HG02885 (cell line): ENCODE measurements at regions not wholly inside any gene's neighbourhood (a gene's known extent, or its start where the extent isn't known, plus 50 kb on each side); places are given as distances from the start of the nearest gene placed in this dataset.

Source experiments
- ATAC-seq: cut with Tn5 transposase; IDR thresholded peaks from one replicate; pipeline ENCODE4 v1.9.1; 2021; ENCODE audit warnings: mild to moderate bottlenecking; ENCODE audit not compliant: unreplicated experiment, poor library complexity

- ATAC-seq = no peak
Measured at GRCh38 chr20:58071991-58072390, 156.5 kb downstream of the ANKRD60 start.

- ATAC-seq = no peak
Measured at GRCh38 chr20:58071298-58071697, 157.2 kb downstream of the ANKRD60 start.

GRCh38 chr20:58070664-58071196 is 157.7 kb downstream of the ANKRD60 start:
- no peak for ATAC-seq

- no peak for ATAC-seq
Measured at GRCh38 chr20:58069796-58070663, 158.4 kb downstream of the ANKRD60 start.

DNA sequence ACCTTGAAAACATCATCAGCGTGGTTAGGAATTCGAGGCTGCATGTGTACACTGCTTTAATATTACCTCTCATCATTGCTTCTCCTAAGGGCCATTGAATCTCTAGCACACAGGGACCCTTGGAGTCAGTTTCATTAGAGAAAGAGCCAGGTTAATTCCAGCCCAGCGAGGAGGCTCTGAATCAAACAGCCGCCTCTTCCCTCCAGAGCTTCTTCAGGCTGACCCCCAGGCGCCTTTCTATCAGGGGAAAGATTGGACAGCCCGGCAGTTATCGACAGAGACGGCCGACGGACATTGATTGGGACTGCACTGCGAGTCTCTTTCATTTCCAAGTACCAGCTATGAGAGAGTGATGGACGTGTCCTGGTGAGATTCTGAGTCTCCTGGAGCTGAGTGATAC is 159.2 kb downstream of the ANKRD60 start:
- no peak for ATAC-seq

- no peak for ATAC-seq
Measured at GRCh38 chr20:58065508-58066361, 162.7 kb downstream of the ANKRD60 start.

GRCh38 chr20:58064411-58065010 is 163.9 kb downstream of the ANKRD60 start:
- no peak for ATAC-seq

DNA sequence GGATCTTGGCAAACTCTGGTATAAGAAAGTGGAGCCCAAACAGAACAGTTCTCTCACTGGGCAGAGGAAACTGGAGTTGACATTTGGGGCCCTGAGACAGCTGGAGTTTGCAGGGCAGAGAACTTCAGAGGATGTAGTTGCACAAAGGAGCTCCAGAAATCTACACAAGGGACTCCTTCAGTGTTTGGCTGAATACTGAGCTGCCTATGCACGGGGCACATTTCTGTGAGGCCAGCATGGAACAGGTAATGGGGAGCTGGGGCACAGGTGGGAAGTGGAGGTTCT is 169.3 kb downstream of the ANKRD60 start:
- no peak for ATAC-seq

DNA sequence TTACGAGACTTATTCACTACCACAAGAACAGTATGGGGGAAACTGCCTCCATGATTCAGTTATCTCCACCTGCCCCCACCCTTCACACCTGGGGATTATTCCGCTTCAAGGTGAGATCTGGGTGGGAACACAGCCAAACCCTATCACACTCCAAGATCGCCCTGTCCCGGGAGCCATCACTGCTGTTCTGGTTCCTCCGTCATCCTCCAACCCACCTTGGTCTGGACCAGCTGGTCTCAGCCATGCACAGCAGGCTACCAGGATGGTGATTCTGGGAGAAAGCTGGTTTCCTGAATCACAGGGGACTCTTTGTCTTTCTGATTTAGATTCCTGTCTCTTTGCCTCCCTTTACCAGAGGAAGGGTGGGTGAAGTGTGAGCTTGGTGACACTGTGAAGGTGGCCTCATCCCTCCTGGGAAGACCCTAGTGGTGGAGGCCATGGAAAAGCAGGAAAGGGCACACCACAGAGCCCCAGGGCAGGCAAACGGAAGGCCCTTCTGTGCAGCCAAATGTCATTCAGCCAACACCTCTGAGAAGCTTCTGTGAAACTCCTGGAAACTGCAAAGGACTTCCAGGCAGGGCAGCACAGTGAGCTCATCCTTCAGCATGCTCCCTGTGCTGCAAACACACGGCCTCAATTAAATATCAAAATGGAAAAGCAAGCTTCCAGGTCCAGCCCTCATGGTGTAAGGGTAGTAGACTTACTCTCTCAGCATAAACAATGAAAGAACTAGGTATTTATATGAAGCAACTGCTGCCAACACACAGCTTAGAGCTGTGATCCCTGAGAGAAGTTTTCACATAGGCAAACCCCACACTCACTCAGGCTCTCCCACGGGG is 169.8 kb downstream of the ANKRD60 start:
- ATAC-seq = no peak

GRCh38 chr20:58056921-58057686 is 171.3 kb downstream of the ANKRD60 start:
- no peak for ATAC-seq

DNA sequence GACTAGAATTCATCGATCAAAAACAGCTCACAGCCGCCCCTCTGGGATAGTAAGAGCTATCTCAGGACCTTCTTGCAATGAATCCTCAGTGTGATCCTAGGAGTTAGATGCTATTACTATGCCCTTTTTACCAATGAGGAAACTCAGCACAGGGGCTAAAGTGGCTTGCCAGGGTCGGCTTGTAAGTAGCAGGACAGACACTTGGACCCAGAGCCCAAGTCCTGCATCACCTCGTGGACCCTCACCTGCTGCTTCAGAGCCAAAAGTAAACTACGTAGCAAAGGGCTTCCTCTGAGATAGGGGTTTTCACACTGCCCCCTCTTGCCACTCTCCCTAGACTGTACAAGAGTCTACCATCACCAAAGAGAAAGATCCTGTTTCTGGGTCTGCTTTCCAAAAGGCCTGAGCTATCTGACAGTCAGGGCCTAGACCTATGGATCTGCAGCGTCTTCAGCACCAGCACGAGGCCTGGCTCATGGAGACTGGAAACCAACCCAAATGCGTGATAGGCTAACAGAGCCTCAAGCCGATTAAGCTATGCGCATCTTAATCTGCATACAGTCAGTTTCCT is 172.3 kb downstream of the ANKRD60 start:
- ATAC-seq = no peak

- ATAC-seq = no peak
Measured at GRCh38 chr20:58054780-58055373, 173.6 kb downstream of the ANKRD60 start.

- no peak for ATAC-seq
Measured at GRCh38 chr20:58054082-58054779, 174.2 kb downstream of the ANKRD60 start.

DNA sequence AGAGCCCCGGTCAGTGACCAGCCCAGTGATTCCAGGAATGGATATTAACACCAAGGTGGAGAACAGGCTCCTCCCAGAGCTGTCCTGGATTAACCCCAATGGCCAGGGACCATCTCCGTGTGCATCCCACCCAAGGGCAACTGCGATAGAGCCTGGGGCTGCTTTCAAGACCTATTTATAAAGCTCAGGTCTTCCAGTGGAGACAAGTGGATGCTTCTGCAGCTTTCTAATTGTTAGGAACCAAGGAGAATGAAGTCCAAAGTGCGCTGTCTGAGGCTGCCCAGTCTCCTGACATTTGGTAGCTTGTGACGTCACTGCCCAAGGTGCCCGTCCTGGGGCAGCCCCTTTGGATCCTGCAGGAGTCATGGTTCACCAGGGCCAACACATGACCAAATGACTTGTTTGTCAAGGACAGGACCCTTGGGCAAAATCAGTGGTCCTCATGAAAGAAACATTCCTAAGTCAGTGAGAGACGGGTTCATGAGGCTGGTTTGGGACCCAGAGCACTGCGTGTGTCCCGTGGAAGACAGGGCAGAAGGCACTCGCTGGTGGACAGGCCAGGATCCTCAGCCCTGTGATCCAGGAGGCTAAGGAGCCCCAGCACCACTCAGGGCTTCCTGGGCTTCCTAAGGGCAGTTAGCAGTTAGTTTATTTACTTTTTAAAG is 174.9 kb downstream of the ANKRD60 start:
- ATAC-seq = no peak

DNA sequence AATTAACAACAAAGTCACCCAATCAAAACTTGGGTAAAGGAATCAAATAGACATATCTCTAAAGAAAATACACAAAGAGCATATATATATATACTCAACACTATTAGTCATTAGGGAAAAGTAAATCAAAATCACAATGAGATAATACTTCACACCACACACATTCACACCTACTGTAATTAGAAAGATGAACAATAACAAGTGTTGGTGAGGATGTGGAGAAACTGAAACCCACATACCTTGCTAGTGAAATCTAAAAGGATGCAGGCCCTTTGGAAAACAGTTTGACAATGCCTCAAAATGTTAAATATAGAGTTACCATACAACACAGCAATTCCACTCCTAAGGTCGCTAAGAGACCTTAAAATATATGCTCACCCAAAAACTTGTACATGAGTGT is 177.1 kb downstream of the ANKRD60 start:
- ATAC-seq = no peak

DNA sequence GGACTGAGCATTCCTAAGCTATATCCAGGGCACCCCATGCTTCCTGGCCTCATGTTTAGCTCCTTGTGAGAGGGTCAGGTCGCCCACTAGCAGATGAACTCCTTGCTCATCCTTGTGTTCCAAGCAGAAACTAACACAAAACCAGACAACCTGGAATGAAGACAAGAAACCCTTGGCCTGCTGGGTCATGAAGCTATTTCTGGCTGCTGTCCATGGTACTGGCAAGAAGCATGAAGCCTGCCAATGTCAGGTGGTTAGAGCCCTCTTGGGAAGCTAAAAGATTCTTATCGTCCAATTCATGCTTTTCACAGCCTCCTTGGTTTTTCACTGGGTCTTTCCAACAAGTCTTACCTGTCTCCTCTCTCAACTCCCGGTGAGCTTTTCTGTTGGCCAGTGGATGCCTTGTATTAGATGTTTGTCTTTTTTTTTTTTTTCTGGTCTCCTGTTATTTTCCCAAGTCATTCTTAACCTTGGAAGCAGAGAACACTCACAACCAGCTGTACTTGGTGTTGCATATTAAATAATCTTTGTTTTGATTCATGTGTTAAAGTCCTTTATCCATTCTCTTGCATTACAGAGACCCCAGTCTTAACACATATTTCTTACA is 180.3 kb downstream of the ANKRD60 start:
- no peak for ATAC-seq

DNA sequence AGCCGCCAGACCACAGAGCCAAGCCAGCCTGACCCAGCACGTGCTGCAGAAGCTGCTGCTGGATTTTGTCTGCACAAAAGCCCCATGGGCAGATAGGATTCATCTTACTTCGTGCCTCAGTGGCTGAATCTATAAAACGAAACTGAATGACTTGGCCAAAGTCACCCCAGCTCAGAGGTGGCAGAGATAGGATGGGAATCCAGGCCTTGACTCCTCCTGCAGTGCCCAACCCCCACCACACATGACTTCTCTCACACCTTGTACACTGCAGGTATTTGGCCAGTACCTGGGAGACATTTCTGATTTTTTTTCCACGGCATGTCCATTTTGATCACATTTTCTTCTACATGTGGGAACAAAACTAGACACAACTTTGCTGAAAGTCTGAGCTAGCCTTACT is 182.1 kb downstream of the ANKRD60 start:
- no peak for ATAC-seq
